SK-N-SH (cell line): ENCODE measurements at regions not wholly inside any gene's neighbourhood (a gene's known extent, or its start where the extent isn't known, plus 50 kb on each side); places are given as distances from the start of the nearest gene placed in this dataset.

Experiments used
- CTCF ChIA-PET: fragments of 300-600, 350-600 bp; formaldehyde crosslinking; extraction: SDS; loops from one replicate; lab custom pipeline; 2021; lab: Yijun Ruan, JAX
- POLR2A ChIA-PET: fragments of 350-600 bp; sonication (Branson Sonifier 250); formaldehyde crosslinking; extraction: SDS; loops from one replicate; lab custom pipeline; 2020; ENCODE audit warnings: antibody characterized with exemption, inconsistent platforms; lab: Yijun Ruan, JAX
- DNase-seq: peaks from one replicate; pipeline ENCODE4 v3.0.0; 2012
- H2AFZ ChIP-seq: fragments of 200-600 bp; sonication (generic); 2 replicates; pipeline ENCODE4 v1.8.1; 2016; ENCODE audit warnings: antibody characterized with exemption, mild to moderate bottlenecking, low read depth
- H3F3A ChIP-seq: fragments of 200-600 bp; sonication (generic); replicated peaks from 2 replicates; pipeline ENCODE3; 2016; ENCODE audit warnings: antibody characterized with exemption, mild to moderate bottlenecking; ENCODE audit not compliant: insufficient read depth
- H3K27ac ChIP-seq, 2 experiments: fragments of 200-500 bp in 1 of 2; fragments of 200-600 bp in 1 of 2; sonication (Bioruptor generic) in 1 of 2; sonication (generic), shearing (Covaris generic) in 1 of 2; 2 replicates each; pipeline versions ENCODE4 v1.5.1 to v1.6.1; 2014 to 2016; ENCODE audit warnings: low read depth in 2 of 2, inconsistent platforms in 1 of 2, low read length in 1 of 2, mild to moderate bottlenecking in 1 of 2, mixed read lengths in 1 of 2
- H3K27me3 ChIP-seq: fragments of 200-600 bp; sonication (generic), shearing (Covaris generic); 2 replicates; pipeline ENCODE4 v1.6.1; 2016; ENCODE audit warnings: mixed run types; ENCODE audit not compliant: insufficient read depth
- H3K36me3 ChIP-seq, 2 experiments: fragments of 200-500 bp in 1 of 2; fragments of 200-600 bp in 1 of 2; sonication (Bioruptor generic) in 1 of 2; sonication (generic) in 1 of 2; replicated peaks in 1 of 2; 2 replicates each; pipeline versions ENCODE3 to v1.5.1; 2014 to 2016; ENCODE audit warnings: low read length in 1 of 2, mild to moderate bottlenecking in 1 of 2; ENCODE audit not compliant: insufficient read depth in 2 of 2, control insufficient read depth in 1 of 2
- H3K4me1 ChIP-seq, 2 experiments: fragments of 200-500 bp in 1 of 2; fragments of 200-600 bp in 1 of 2; sonication (Bioruptor generic) in 1 of 2; sonication (generic), shearing (Covaris generic) in 1 of 2; 2 replicates each; pipeline versions ENCODE4 v1.5.1 to v1.6.1; 2014 to 2016; ENCODE audit warnings: low read depth in 1 of 2, low read length in 1 of 2, mixed run types in 1 of 2; ENCODE audit not compliant: insufficient read depth in 2 of 2, control insufficient read depth in 1 of 2
- H3K4me2 ChIP-seq: fragments of 200-600 bp; sonication (generic), shearing (Covaris generic); 2 replicates; pipeline ENCODE4 v1.6.1; 2017; ENCODE audit warnings: mixed run types
- H3K4me3 ChIP-seq, 2 experiments: fragments of 200-500 bp in 1 of 2; fragments of 200-600 bp in 1 of 2; sonication (Bioruptor generic) in 1 of 2; sonication (generic), shearing (Covaris generic) in 1 of 2; 2 replicates each; pipeline versions ENCODE4 v1.5.1 to v1.8.1; 2014 to 2016; ENCODE audit warnings: low read depth in 2 of 2, inconsistent platforms in 1 of 2, low read length in 1 of 2, mild to moderate bottlenecking in 1 of 2, mixed read lengths in 1 of 2, moderate library complexity in 1 of 2
- H3K79me2 ChIP-seq: fragments of 200-600 bp; sonication (generic); 2 replicates; pipeline ENCODE4 v1.8.1; 2017; ENCODE audit warnings: mild to moderate bottlenecking; ENCODE audit not compliant: insufficient read depth
- H3K9ac ChIP-seq: fragments of 200-600 bp; sonication (generic); 2 replicates; pipeline ENCODE4 v1.6.1; 2017; ENCODE audit warnings: mixed run types
- H3K9me2 ChIP-seq: fragments of 200-600 bp; sonication (generic); 2 replicates; pipeline ENCODE4 v1.6.1; 2017; ENCODE audit warnings: mixed run types
- H3K9me3 ChIP-seq: fragments of 200-600 bp; sonication (generic); 2 replicates; pipeline ENCODE4 v1.6.1; 2017; ENCODE audit warnings: mixed run types, mild to moderate bottlenecking, moderate library complexity
- H4K20me1 ChIP-seq: fragments of 200-600 bp; sonication (generic); 2 replicates; pipeline ENCODE4 v1.6.1; 2017; ENCODE audit warnings: mild to moderate bottlenecking, mixed run types; ENCODE audit not compliant: insufficient read depth
- CHD2 ChIP-seq: fragments of 150-350 bp; IDR thresholded peaks from 2 replicates; pipeline ENCODE4 v1.6.1; 2018; ENCODE audit warnings: low read length; ENCODE audit not compliant: partially characterized antibody
- EP300 ChIP-seq, 2 experiments: IDR thresholded peaks; 2 replicates each; pipeline versions ENCODE4 v1.4.0 to v1.6.1; 2012; ENCODE audit warnings: borderline replicate concordance in 1 of 2, low read depth in 1 of 2, low read length in 1 of 2
- EZH2phosphoT487 ChIP-seq: fragments of 200-600 bp; sonication (generic); IDR thresholded peaks from 2 replicates; pipeline ENCODE4 v1.6.1; 2017; ENCODE audit warnings: low read depth, mixed run types, mild to moderate bottlenecking, antibody characterized with exemption, moderate library complexity, borderline replicate concordance
- FOXJ3 ChIP-seq: sonication (generic); formaldehyde crosslinking; IDR thresholded peaks from 2 replicates; pipeline ENCODE4 v1.5.1; 2020; ENCODE audit warnings: mild to moderate bottlenecking, missing genetic modification reagents
- GABPA ChIP-seq: IDR thresholded peaks from 2 replicates; pipeline ENCODE4 v1.4.0; 2012; ENCODE audit warnings: low read depth, mild to moderate bottlenecking
- GATA2 ChIP-seq: sonication (generic); formaldehyde crosslinking; IDR thresholded peaks from 2 replicates; pipeline ENCODE4 v1.5.0; 2020; ENCODE audit warnings: mild to moderate bottlenecking, missing genetic modification reagents
- IRF3 ChIP-seq: fragments of 150-350 bp; IDR thresholded peaks from 2 replicates; pipeline ENCODE4 v1.6.1; 2016; ENCODE audit warnings: mild to moderate bottlenecking, low read depth, low read length
- MAX ChIP-seq: IDR thresholded peaks from 2 replicates; pipeline ENCODE4 v1.4.0; 2012; ENCODE audit warnings: low read depth
- NFIC ChIP-seq: IDR thresholded peaks from 2 replicates; pipeline ENCODE4 v1.4.0; 2012; ENCODE audit warnings: borderline replicate concordance
- POLR2AphosphoS5 ChIP-seq: IDR thresholded peaks from 2 replicates; pipeline ENCODE4 v1.6.1; 2012; ENCODE audit warnings: low read depth, low read length
- RAD21 ChIP-seq: IDR thresholded peaks from 2 replicates; pipeline ENCODE4 v1.6.1; 2012; ENCODE audit warnings: mild to moderate bottlenecking, low read length
- REST ChIP-seq: IDR thresholded peaks from 2 replicates; pipeline ENCODE4 v1.6.1; 2012; ENCODE audit warnings: mild to moderate bottlenecking, low read depth, low read length, moderate library complexity
- RXRA ChIP-seq: IDR thresholded peaks from 2 replicates; pipeline ENCODE4 v1.4.0; 2012; ENCODE audit warnings: low read depth, mild to moderate bottlenecking, borderline replicate concordance
- SMC3 ChIP-seq: IDR thresholded peaks from 2 replicates; pipeline ENCODE4 v1.6.1; 2012; ENCODE audit warnings: low read depth, low read length, improper control_type of control experiment
- TAF1 ChIP-seq: IDR thresholded peaks from 2 replicates; pipeline ENCODE4 v1.6.1; 2012; ENCODE audit warnings: low read depth, mild to moderate bottlenecking, low read length, moderate library complexity, borderline replicate concordance
- TCF12 ChIP-seq: IDR thresholded peaks from 2 replicates; pipeline ENCODE4 v1.4.0; 2012
- TEAD4 ChIP-seq: IDR thresholded peaks from 2 replicates; pipeline ENCODE4 v1.4.0; 2012; ENCODE audit warnings: mild to moderate bottlenecking, borderline replicate concordance; ENCODE audit not compliant: insufficient read depth
- USF2 ChIP-seq: fragments of 150-350 bp; IDR thresholded peaks from 2 replicates; pipeline ENCODE4 v1.6.1; 2017; ENCODE audit warnings: antibody characterized with exemption, low read length, low read depth, borderline replicate concordance
- YY1 ChIP-seq: IDR thresholded peaks from 2 replicates; pipeline ENCODE4 v1.4.0; 2012; ENCODE audit warnings: low read depth, mild to moderate bottlenecking
- WGBS: methylation state at CpG from one replicate; pipeline ENCODE4 v1.1.6; 2017; ENCODE audit warnings: low lambda C conversion rate; 5-methylcytosine and 5-hydroxymethylcytosine counted together
- TF ChIP-seq, protein P1 (sequence below): IDR thresholded peaks from 2 replicates; pipeline ENCODE4 v1.4.0; 2012; ENCODE audit warnings: low read depth, borderline replicate concordance
- TF ChIP-seq, protein P2 (sequence below): IDR thresholded peaks from 2 replicates; pipeline ENCODE4; 2012

DNA sequence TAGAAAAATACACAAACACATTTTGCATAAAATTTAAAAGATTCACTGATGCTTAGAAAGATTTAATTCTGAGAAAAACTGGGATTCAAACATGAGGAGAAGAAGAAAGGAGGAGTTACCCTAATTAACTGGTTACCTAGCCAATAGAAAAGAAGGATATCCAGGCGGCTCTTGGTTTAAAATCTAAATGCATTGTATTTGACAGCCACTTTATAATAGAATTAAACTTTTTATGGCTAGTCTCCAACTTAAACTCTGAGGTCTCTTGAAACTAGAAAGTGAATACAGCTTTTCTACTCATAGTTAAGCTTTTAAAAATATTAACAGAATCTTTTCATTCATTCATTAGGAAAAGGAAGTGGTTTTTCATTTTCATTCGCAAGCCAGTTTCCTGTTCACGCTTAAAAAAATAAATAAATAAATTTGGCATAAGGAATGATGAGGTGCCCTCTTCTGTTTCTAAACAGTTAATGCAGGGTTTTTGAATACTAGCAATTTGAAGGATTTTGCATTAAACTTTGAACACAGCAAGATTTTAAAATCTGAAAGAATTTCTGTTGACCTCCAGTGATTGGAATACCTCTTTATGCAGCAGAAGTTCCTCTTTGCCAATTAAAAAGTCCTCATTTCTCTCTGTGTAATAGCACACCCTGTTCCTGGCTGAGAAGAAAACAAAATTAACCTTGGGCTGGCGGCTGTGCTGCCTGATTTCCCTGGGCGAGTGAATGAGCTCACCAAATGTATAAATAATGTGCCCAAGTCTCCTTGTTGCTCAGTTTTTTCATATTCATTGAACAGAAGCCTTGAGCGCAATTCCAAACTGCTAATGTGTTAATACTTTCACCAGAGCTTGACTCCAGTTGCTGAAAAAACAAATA lies 105.1 kb downstream of the ZMAT3 start (continued):
- TF ChIP-seq MAX (no peak), GATA2 (CRISPR knock-in tag) (no peak), YY1 (no peak), SMC3 (peak; percentile 52), USF2 (no peak), CHD2 (no peak), RXRA (no peak), EP300 (IDR thresholded peaks at IDR 0.05; ENCODE audit: borderline replicate concordance in 1 of 2, low read depth in 1 of 2, low read length in 1 of 2) (no peak), GABPA (no peak), RAD21 (peak; percentile 85), FOXJ3 (no peak), TCF12 (no peak), POLR2AphosphoS5 (no peak), EZH2phosphoT487 (no peak)
- TF ChIP-seq, protein P1, sequence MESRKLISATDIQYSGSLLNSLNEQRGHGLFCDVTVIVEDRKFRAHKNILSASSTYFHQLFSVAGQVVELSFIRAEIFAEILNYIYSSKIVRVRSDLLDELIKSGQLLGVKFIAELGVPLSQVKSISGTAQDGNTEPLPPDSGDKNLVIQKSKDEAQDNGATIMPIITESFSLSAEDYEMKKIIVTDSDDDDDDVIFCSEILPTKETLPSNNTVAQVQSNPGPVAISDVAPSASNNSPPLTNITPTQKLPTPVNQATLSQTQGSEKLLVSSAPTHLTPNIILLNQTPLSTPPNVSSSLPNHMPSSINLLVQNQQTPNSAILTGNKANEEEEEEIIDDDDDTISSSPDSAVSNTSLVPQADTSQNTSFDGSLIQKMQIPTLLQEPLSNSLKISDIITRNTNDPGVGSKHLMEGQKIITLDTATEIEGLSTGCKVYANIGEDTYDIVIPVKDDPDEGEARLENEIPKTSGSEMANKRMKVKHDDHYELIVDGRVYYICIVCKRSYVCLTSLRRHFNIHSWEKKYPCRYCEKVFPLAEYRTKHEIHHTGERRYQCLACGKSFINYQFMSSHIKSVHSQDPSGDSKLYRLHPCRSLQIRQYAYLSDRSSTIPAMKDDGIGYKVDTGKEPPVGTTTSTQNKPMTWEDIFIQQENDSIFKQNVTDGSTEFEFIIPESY, result no peak
- TF ChIP-seq, protein P2, sequence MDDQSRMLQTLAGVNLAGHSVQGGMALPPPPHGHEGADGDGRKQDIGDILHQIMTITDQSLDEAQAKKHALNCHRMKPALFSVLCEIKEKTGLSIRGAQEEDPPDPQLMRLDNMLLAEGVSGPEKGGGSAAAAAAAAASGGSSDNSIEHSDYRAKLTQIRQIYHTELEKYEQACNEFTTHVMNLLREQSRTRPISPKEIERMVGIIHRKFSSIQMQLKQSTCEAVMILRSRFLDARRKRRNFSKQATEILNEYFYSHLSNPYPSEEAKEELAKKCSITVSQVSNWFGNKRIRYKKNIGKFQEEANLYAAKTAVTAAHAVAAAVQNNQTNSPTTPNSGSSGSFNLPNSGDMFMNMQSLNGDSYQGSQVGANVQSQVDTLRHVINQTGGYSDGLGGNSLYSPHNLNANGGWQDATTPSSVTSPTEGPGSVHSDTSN, result no peak

DNA sequence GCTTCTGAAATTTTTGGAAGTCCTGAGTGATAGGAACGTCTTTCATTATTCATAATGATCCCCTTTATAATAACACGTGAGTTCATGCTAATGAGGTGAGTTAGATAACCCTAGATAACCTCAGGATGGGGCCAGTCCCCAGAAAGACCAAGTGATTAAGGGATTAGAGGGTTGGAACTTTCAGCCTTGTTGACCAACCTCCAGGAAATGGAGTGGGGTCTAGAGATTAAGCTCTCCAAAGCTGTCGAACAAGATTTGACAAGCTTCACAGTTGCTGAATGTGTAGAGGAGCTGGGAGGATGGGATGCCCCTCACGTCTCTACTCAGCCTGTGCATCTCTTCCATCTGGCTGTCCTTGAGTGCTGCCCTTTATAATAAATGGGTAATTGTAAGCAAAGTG lies 107.1 kb downstream of the ZMAT3 start:
- H3K4me1 ChIP-seq, result peaks cover 0 to 14% of the 10 kb centered on the region in 2 experiments; a peak in 2 of 4 replicates
- POLR2A ChIA-PET, result no interaction called here
- TF ChIP-seq EP300 (IDR thresholded peaks at IDR 0.05; ENCODE audit: borderline replicate concordance in 1 of 2, low read depth in 1 of 2, low read length in 1 of 2), result no peak
- no peak for TF ChIP-seq MAX
- no peak for TF ChIP-seq POLR2AphosphoS5
- no peak for TF ChIP-seq TAF1
- TF ChIP-seq TEAD4, result no peak
- TF ChIP-seq IRF3, result no peak
- no peak for TF ChIP-seq GABPA
- no peak for TF ChIP-seq YY1
- TF ChIP-seq REST, result no peak
- no peak for TF ChIP-seq NFIC

More for the DNA sequence above, 107.1 kb downstream of the ZMAT3 start:
- H3K27ac ChIP-seq, result no peak overlapping the region
- no peak overlapping the region for H3K4me2 ChIP-seq
- no peaks in the 10 kb centered on the region for H3K9me3 ChIP-seq
- WGBS, result 29% methylated on average over 4 of the region's 4 CpGs
- H3K4me3 ChIP-seq, result no peak overlapping the region
- H2AFZ ChIP-seq, result no peak overlapping the region
- no peaks in the 10 kb centered on the region for H4K20me1 ChIP-seq
- no peaks in the 10 kb centered on the region for H3K9me2 ChIP-seq
- H3K36me3 ChIP-seq, result no peaks in the 10 kb centered on the region
- CTCF ChIA-PET, result interaction anchor here (1.1 to 10.5 kb wide), 3 partner anchors 11 to 530 kb away, joined by 3 to 160 read pairs (median 3); no protein-coding TSS in a partner anchor
- no peak overlapping the region for H3K9ac ChIP-seq
- no peaks in the 10 kb centered on the region for H3K79me2 ChIP-seq
- DNase-seq, result no peak
- no peaks in the 10 kb centered on the region for H3K27me3 ChIP-seq
- H3F3A ChIP-seq, result no peaks in the 10 kb centered on the region
